Activated CD8-positive, alpha-beta memory T cell treated with anti-CD3 and anti-CD28 coated beads, Interleukin-2, amount 50 U/mL, for 48 hours (primary cell): ENCODE measurements at regions not wholly inside any gene's neighbourhood (a gene's known extent, or its start where the extent isn't known, plus 50 kb on each side); places are given as distances from the start of the nearest gene placed in this dataset.
"Not testable (repeated sequence)": the region's sequence is repeated elsewhere in the genome, so short reads cannot be mapped to it uniquely, and the experiment has no call there.

Experiments used
- DNase-seq: peaks from one replicate; pipeline ENCODE4 v3.0.0-alpha.2; 2020

GRCh38 chr12:66775871-66776270 lies 97.0 kb upstream of the GRIP1 start:
- no peak for DNase-seq

GRCh38 chr12:66776974-66777373 lies 98.1 kb upstream of the GRIP1 start:
- DNase-seq: peak; percentile 73

GRCh38 chr12:66779466-66779865 lies 100.6 kb upstream of the GRIP1 start:
- no peak for DNase-seq

- DNase-seq: no peak
Measured at GRCh38 chr12:66786531-66787308, 107.8 kb upstream of the GRIP1 start.

GRCh38 chr12:66799551-66799950 lies 120.7 kb upstream of the GRIP1 start:
- no peak for DNase-seq

- no peak for DNase-seq
Measured at GRCh38 chr12:66800046-66800445, 121.2 kb upstream of the GRIP1 start.

- no peak for DNase-seq
Measured at GRCh38 chr12:66803930-66804329, 125.1 kb upstream of the GRIP1 start.

- DNase-seq: no peak
Measured at GRCh38 chr12:66804563-66804974, 125.7 kb upstream of the GRIP1 start.

- DNase-seq: no peak
Measured at GRCh38 chr12:66808606-66809005, 129.7 kb upstream of the GRIP1 start.

- DNase-seq: no peak
Measured at GRCh38 chr12:66813137-66813892, 134.4 kb upstream of the GRIP1 start.

- no peak for DNase-seq
Measured at GRCh38 chr12:66819587-66819986, 140.7 kb upstream of the GRIP1 start.

- DNase-seq: no peak
Measured at GRCh38 chr12:66822961-66823360, 144.1 kb upstream of the GRIP1 start.

GRCh38 chr12:66823857-66824570 lies 145.1 kb upstream of the GRIP1 start:
- DNase-seq: no peak

- not testable (repeated sequence) for DNase-seq
Measured at GRCh38 chr12:66825921-66826320, 147.0 kb upstream of the GRIP1 start.

GRCh38 chr12:66829660-66830325 lies 150.9 kb upstream of the GRIP1 start:
- DNase-seq: no peak

- DNase-seq: no peak
Measured at GRCh38 chr12:66831495-66831894, 152.6 kb upstream of the GRIP1 start.

GRCh38 chr12:66832997-66833396 lies 154.1 kb upstream of the GRIP1 start:
- no peak for DNase-seq

GRCh38 chr12:66836623-66837310 lies 157.9 kb upstream of the GRIP1 start:
- DNase-seq: no peak

GRCh38 chr12:66837311-66837627 lies 158.4 kb upstream of the GRIP1 start:
- no peak for DNase-seq

GRCh38 chr12:66838366-66838765 lies 159.5 kb upstream of the GRIP1 start:
- DNase-seq: no peak

- DNase-seq: no peak
Measured at GRCh38 chr12:66848967-66849366, 170.1 kb upstream of the GRIP1 start.

GRCh38 chr12:66851134-66851533 lies 172.3 kb upstream of the GRIP1 start:
- DNase-seq: no peak

- no peak for DNase-seq
Measured at GRCh38 chr12:66852091-66852490, 173.2 kb upstream of the GRIP1 start.
